H1 (cell line): ENCODE measurements at regions not wholly inside any gene's neighbourhood (a gene's known extent, or its start where the extent isn't known, plus 50 kb on each side); places are given as distances from the start of the nearest gene placed in this dataset.

Source experiments
- CTCF ChIA-PET: fragments of 300-600 bp; sonication (Branson Sonifier 250); formaldehyde crosslinking; loops from one replicate; lab custom pipeline; 2021; ENCODE audit not compliant: partially characterized antibody; lab: Charles Lee
- POLR2A ChIA-PET: fragments of 300-600 bp; sonication (Branson Sonifier 250); formaldehyde crosslinking; loops from one replicate; lab custom pipeline; 2021; ENCODE audit warnings: inconsistent platforms; ENCODE audit not compliant: partially characterized antibody; lab: Charles Lee
- DNase-seq, 2 experiments: peaks; one replicate each; pipeline versions ENCODE4 v3.0.0 to v3.0.0-alpha.2; 2010 to 2022; ENCODE audit warnings: low spot score in 2 of 2, low read depth in 1 of 2, mixed read lengths in 1 of 2
- FAIRE-seq: peaks from 2 replicates; lab custom pipeline; 2011; peaks lifted over from hg19 to GRCh38; lab: Jason Lieb, UNC
- H2AFZ ChIP-seq: 2 replicates; pipeline ENCODE4 v1.8.1; 2012; ENCODE audit warnings: low read length, inconsistent platforms
- H2AK5ac ChIP-seq: 2 replicates; pipeline ENCODE4 v1.6.1; 2013; ENCODE audit warnings: low read depth, low read length
- H2BK120ac ChIP-seq: replicated peaks from 2 replicates; pipeline ENCODE3; 2013; ENCODE audit warnings: low read depth, low read length, inconsistent platforms
- H2BK12ac ChIP-seq: 2 replicates; pipeline ENCODE4 v1.6.1; 2013; ENCODE audit warnings: low read depth, low read length
- H2BK15ac ChIP-seq: 2 replicates; pipeline ENCODE4 v1.6.1; 2013; ENCODE audit warnings: low read length
- H2BK20ac ChIP-seq: 2 replicates; pipeline ENCODE4 v1.6.1; 2013; ENCODE audit warnings: low read length
- H2BK5ac ChIP-seq: 2 replicates; pipeline ENCODE4 v1.6.1; 2013; ENCODE audit warnings: low read depth, low read length
- H3K14ac ChIP-seq: 2 replicates; pipeline ENCODE4 v1.6.1; 2013; ENCODE audit warnings: inconsistent platforms; ENCODE audit not compliant: insufficient read length
- H3K18ac ChIP-seq: 2 replicates; pipeline ENCODE4 v1.6.1; 2013; ENCODE audit warnings: low read length; ENCODE audit errors: extremely low read depth
- H3K23ac ChIP-seq: 2 replicates; pipeline ENCODE4 v1.6.1; 2013; ENCODE audit warnings: inconsistent platforms; ENCODE audit not compliant: insufficient read length
- H3K23me2 ChIP-seq: 2 replicates; pipeline ENCODE4 v1.6.1; 2013; ENCODE audit warnings: low read depth, low read length
- H3K27ac ChIP-seq: 2 replicates; pipeline ENCODE4 v1.6.1; 2011; ENCODE audit warnings: low read depth, low read length, inconsistent platforms
- H3K27me3 ChIP-seq, 4 experiments: replicated peaks in 1 of 4; 1 replicate in 1 of 4; 2 replicates in 3 of 4; pipeline versions ENCODE4 v1.6.1 to v1.8.1; 2011 to 2013; ENCODE audit warnings: low read length in 3 of 4, mild to moderate bottlenecking in 3 of 4, inconsistent platforms in 2 of 4, mixed read lengths in 2 of 4, moderate library complexity in 1 of 4; ENCODE audit not compliant: control insufficient read depth in 3 of 4, insufficient read depth in 3 of 4; ENCODE audit errors: extremely low read depth in 1 of 4
- H3K36me3 ChIP-seq, 4 experiments: 2 replicates each; pipeline versions ENCODE4 v1.6.1 to v1.8.1; 2011 to 2013; ENCODE audit warnings: mild to moderate bottlenecking in 4 of 4, low read length in 3 of 4, moderate library complexity in 2 of 4, control low read depth in 1 of 4, inconsistent platforms in 1 of 4; ENCODE audit not compliant: insufficient read depth in 4 of 4, control insufficient read depth in 2 of 4
- H3K4ac ChIP-seq: replicated peaks from 2 replicates; pipeline ENCODE3; 2013; ENCODE audit warnings: low read length, low read depth, mixed read lengths, inconsistent platforms; ENCODE audit not compliant: insufficient read length
- H3K4me1 ChIP-seq, 4 experiments: replicated peaks in 1 of 4; 1 replicate in 1 of 4; 2 replicates in 3 of 4; pipeline versions ENCODE4 v1.6.1 to v1.8.1; 2011 to 2013; ENCODE audit warnings: low read length in 3 of 4, inconsistent platforms in 2 of 4, mixed read lengths in 1 of 4; ENCODE audit not compliant: insufficient read depth in 4 of 4, control insufficient read depth in 3 of 4
- H3K4me2 ChIP-seq, 2 experiments: 2 replicates each; pipeline versions ENCODE4 v1.6.1 to v1.8.1; 2011 to 2013; ENCODE audit warnings: low read depth in 2 of 2, low read length in 2 of 2, control low read depth in 1 of 2, inconsistent platforms in 1 of 2, mild to moderate bottlenecking in 1 of 2; ENCODE audit not compliant: insufficient read depth in 1 of 2
- H3K4me3 ChIP-seq, 4 experiments: fragments of 200-600, 300-600 bp in 1 of 4; sonication (generic), shearing (Covaris generic), sonication (Bioruptor Twin) in 1 of 4; 2 replicates each; pipeline versions ENCODE4 v1.5.1 to v1.8.1; 2011 to 2016; ENCODE audit warnings: low read length in 4 of 4, low read depth in 3 of 4, control low read depth in 2 of 4, inconsistent platforms in 2 of 4, mild to moderate bottlenecking in 2 of 4, mixed read lengths in 1 of 4, moderate library complexity in 1 of 4; ENCODE audit not compliant: insufficient read depth in 2 of 4; ENCODE audit errors: extremely low read depth in 1 of 4
- H3K56ac ChIP-seq: replicated peaks from 2 replicates; pipeline ENCODE3; 2013; ENCODE audit warnings: low read depth, mild to moderate bottlenecking, mixed read lengths, low read length, inconsistent platforms; ENCODE audit not compliant: insufficient read length
- H3K79me1 ChIP-seq: 2 replicates; pipeline ENCODE4 v1.6.1; 2013; ENCODE audit warnings: low read depth, low read length, control low read depth
- H3K79me2 ChIP-seq, 2 experiments: 2 replicates each; pipeline versions ENCODE4 v1.6.1 to v1.8.1; 2012 to 2013; ENCODE audit warnings: low read length in 2 of 2, mild to moderate bottlenecking in 2 of 2, inconsistent platforms in 1 of 2; ENCODE audit not compliant: insufficient read depth in 2 of 2, control insufficient read depth in 1 of 2
- H3K9ac ChIP-seq, 4 experiments: replicated peaks in 1 of 4; 1 replicate in 1 of 4; 2 replicates in 3 of 4; pipeline versions ENCODE4 v1.6.1 to v1.8.1; 2011 to 2013; ENCODE audit warnings: low read depth in 3 of 4, low read length in 3 of 4, control low read depth in 2 of 4, mild to moderate bottlenecking in 2 of 4, moderate library complexity in 2 of 4, inconsistent platforms in 1 of 4; ENCODE audit errors: extremely low read depth in 1 of 4
- H3K9me3 ChIP-seq, 2 experiments: 2 replicates each; pipeline versions ENCODE4 v1.6.1 to v1.8.1; 2012 to 2013; ENCODE audit warnings: mild to moderate bottlenecking in 2 of 2, moderate library complexity in 2 of 2, control low read depth in 1 of 2, inconsistent platforms in 1 of 2, low read depth in 1 of 2, low read length in 1 of 2, mixed read lengths in 1 of 2; ENCODE audit not compliant: insufficient read depth in 2 of 2
- H4K20me1 ChIP-seq, 2 experiments: replicated peaks in 1 of 2; 2 replicates each; pipeline versions ENCODE3 to v1.8.1; 2011 to 2013; ENCODE audit warnings: inconsistent platforms in 2 of 2, low read length in 2 of 2, mild to moderate bottlenecking in 1 of 2; ENCODE audit not compliant: insufficient read depth in 2 of 2, control insufficient read depth in 1 of 2
- H4K5ac ChIP-seq: 2 replicates; pipeline ENCODE4 v1.6.1; 2013; ENCODE audit warnings: low read length, low read depth, mixed read lengths, inconsistent platforms; ENCODE audit not compliant: insufficient read length
- H4K8ac ChIP-seq: 2 replicates; pipeline ENCODE4 v1.8.0; 2013; ENCODE audit warnings: mild to moderate bottlenecking, moderate library complexity, low read length, inconsistent platforms; ENCODE audit not compliant: insufficient read depth; ENCODE audit errors: extremely low read depth
- H4K91ac ChIP-seq: replicated peaks from 2 replicates; pipeline ENCODE3; 2013; ENCODE audit warnings: low read length, mixed read lengths, inconsistent platforms; ENCODE audit not compliant: insufficient read length
- RXRA ChIP-seq: IDR thresholded peaks from 2 replicates; pipeline ENCODE4 v1.6.1; 2011; ENCODE audit warnings: low read depth, mild to moderate bottlenecking, low read length, moderate library complexity; ENCODE audit not compliant: insufficient read depth
- SRF ChIP-seq: IDR thresholded peaks from 2 replicates; pipeline ENCODE4 v1.6.1; 2011; ENCODE audit warnings: mild to moderate bottlenecking, low read depth, low read length, moderate library complexity
- WGBS, 2 experiments: shearing (Covaris generic) in 1 of 2; methylation state at CpG; one replicate each; pipeline versions ENCODE4 v1.1.6 to v1.1.7; 2013 to 2015; ENCODE audit warnings: low lambda C conversion rate in 2 of 2, mixed read lengths in 2 of 2, inconsistent platforms in 1 of 2, low coverage in 1 of 2, missing lambda C conversion rate in 1 of 2; ENCODE audit not compliant: insufficient replicate concordance in 2 of 2, insufficient coverage in 1 of 2, insufficient read length in 1 of 2; ENCODE audit errors: extremely low coverage in 1 of 2, missing lambda C conversion rate in 1 of 2; 5-methylcytosine and 5-hydroxymethylcytosine counted together
- TF ChIP-seq, protein P1 (sequence below): IDR thresholded peaks from 2 replicates; pipeline ENCODE4 v1.6.1; 2011; ENCODE audit warnings: low read depth, mild to moderate bottlenecking, low read length; ENCODE audit not compliant: insufficient read depth

DNA sequence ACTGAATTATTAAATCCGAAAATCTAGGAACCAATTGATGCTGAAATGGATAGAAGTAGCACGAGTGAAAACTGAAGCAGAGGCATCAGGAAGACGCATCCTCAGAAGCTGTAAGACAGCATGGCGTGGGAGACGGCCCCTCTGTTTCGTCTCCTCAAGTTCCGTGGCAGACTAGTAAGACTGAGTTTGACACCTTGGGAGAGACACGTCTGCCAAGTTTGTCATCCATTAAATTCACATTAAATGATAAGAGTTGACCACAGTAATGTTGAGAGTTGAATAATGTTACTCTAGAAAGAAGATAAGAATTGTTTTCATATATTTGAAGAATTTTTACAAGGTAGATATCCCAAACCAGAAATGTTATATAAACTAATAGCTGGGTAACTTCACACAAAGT, 736.1 kb upstream of the FRG1 start:
- Histone ChIP-seq H3K79me1 (no peaks in the 10 kb centered on the region), H2BK120ac (no peak overlapping the region), H3K9ac (no peak overlapping the region), H2BK12ac (no peak overlapping the region), H4K20me1 (no peaks in the 10 kb centered on the region), H3K27me3 (no peaks in the 10 kb centered on the region), H3K23ac (no peak overlapping the region), H2BK5ac (no peak overlapping the region), H3K56ac (no peak overlapping the region), H3K79me2 (no peaks in the 10 kb centered on the region), H4K5ac (no peak overlapping the region), H2BK15ac (no peak overlapping the region), H3K4me1 (peaks cover 0 to 2% (median 0%) of the 10 kb centered on the region in 4 experiments; a peak in 1 of 7 replicates), H3K27ac (no peak overlapping the region), H3K18ac (no peak overlapping the region), H2AFZ (no peak overlapping the region), H4K8ac (no peak overlapping the region), H3K9me3 (no peaks in the 10 kb centered on the region), H3K4me2 (no peak overlapping the region), H2AK5ac (no peak overlapping the region), H2BK20ac (no peak overlapping the region), H3K14ac (no peak overlapping the region), H3K4me3 (no peak overlapping the region), H4K91ac (no peak overlapping the region), H3K4ac (no peak overlapping the region), H3K23me2 (no peaks in the 10 kb centered on the region), H3K36me3 (no peaks in the 10 kb centered on the region)
- ChIA-PET POLR2A (no interaction called here), CTCF (interaction anchor here (0.6 to 2.0 kb wide), 5 partner anchors 15 to 589 kb away, joined by 3 to 6 read pairs (median 4); no protein-coding TSS in a partner anchor)
- DNase-seq (no peak), FAIRE-seq (no peak)
- 86% methylated on average over 8 of the region's 8 CpGs; no CpG with 5 or more reads in 1 of the 2 experiments for WGBS, 2 experiments
- TF ChIP-seq RXRA (no peak), SRF (no peak)
- TF ChIP-seq, protein P1, sequence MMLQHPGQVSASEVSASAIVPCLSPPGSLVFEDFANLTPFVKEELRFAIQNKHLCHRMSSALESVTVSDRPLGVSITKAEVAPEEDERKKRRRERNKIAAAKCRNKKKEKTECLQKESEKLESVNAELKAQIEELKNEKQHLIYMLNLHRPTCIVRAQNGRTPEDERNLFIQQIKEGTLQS = no peak
